ENCODE measurements at regions not wholly inside any gene's neighbourhood (a gene's known extent, or its start where the extent isn't known, plus 50 kb on each side); places are given as distances from the start of the nearest gene placed in this dataset.

- no peak for TF ChIP-seq HNRNPK (IDR thresholded peaks at IDR 0.05; ENCODE audit: low read depth, low read length, poor library complexity, severe bottlenecking)
- no peak for TF ChIP-seq ASH2L (IDR thresholded peaks at IDR 0.05; ENCODE audit: insufficient read length, low read depth, low read length)
- TF ChIP-seq NR2F2 (IDR thresholded peaks at IDR 0.05; ENCODE audit: borderline replicate concordance, low read depth): peak; percentile 89
- peak; percentile 94 for TF ChIP-seq NR2F6 (IDR thresholded peaks at IDR 0.05)
- TF ChIP-seq NR2F6 (CRISPR knock-in tag; IDR thresholded peaks at IDR 0.05): peak; percentile 95
- peak; percentile 15; the same call in 1 of the 2 replicates for TF ChIP-seq ZNF614 (CRISPR knock-in tag; IDR thresholded peaks at IDR 0.05; ENCODE audit: borderline replicate concordance)
- no peak for TF ChIP-seq LRRFIP1 (CRISPR knock-in tag; conservative IDR thresholded peaks at IDR 0.05)
- no peak for TF ChIP-seq ZNF879 (CRISPR knock-in tag; IDR thresholded peaks at IDR 0.05)
- no peak for TF ChIP-seq FOXK2 (IDR thresholded peaks at IDR 0.05)
- 0 out of 2 replicates have a peak, but pooled peaks have one; percentile 45 for TF ChIP-seq MEIS2 (CRISPR knock-in tag; IDR thresholded peaks at IDR 0.05)
- no peak for TF ChIP-seq IKZF5 (CRISPR knock-in tag; IDR thresholded peaks at IDR 0.05)
- no peak for TF ChIP-seq RELA (CRISPR knock-in tag; IDR thresholded peaks at IDR 0.05)
- no peak for TF ChIP-seq ZXDC (CRISPR knock-in tag; IDR thresholded peaks at IDR 0.05)
- peak; percentile 53; the same call in 1 of the 2 replicates for TF ChIP-seq BCL6 (CRISPR knock-in tag; IDR thresholded peaks at IDR 0.05)
- peak; percentile 64; the same call in 1 of the 2 replicates for TF ChIP-seq ETV5 (CRISPR knock-in tag; IDR thresholded peaks at IDR 0.05; ENCODE audit: borderline replicate concordance)
- no peak for TF ChIP-seq ZNF382 (CRISPR knock-in tag; IDR thresholded peaks at IDR 0.05; ENCODE audit: borderline replicate concordance)
- TF ChIP-seq NCOR1 (IDR thresholded peaks at IDR 0.05; ENCODE audit: borderline replicate concordance, low read length): 0 out of 2 replicates have a peak, but pooled peaks have one; percentile 47
- no peak for TF ChIP-seq DDIT3 (CRISPR knock-in tag; IDR thresholded peaks at IDR 0.05)
- TF ChIP-seq ZNF562 (CRISPR knock-in tag; IDR thresholded peaks at IDR 0.05; ENCODE audit: borderline replicate concordance): no peak
- peak; percentile 49 for TF ChIP-seq ZEB1 (IDR thresholded peaks at IDR 0.05; ENCODE audit: insufficient replicate concordance, low read depth)
- peak; percentile 18; the same call in 1 of the 2 replicates for TF ChIP-seq HMG20A (CRISPR knock-in tag; IDR thresholded peaks at IDR 0.05; ENCODE audit: borderline replicate concordance)
- no peak for TF ChIP-seq ZNF788 (CRISPR knock-in tag; IDR thresholded peaks at IDR 0.05; ENCODE audit: borderline replicate concordance)
- TF ChIP-seq SP5 (CRISPR knock-in tag; IDR thresholded peaks at IDR 0.05; ENCODE audit: borderline replicate concordance, low read depth): peak; percentile 92
- TF ChIP-seq ZFP82 (CRISPR knock-in tag; IDR thresholded peaks at IDR 0.05; ENCODE audit: borderline replicate concordance): no peak
- peak; percentile 35 for TF ChIP-seq STAG1 (CRISPR knock-in tag; IDR thresholded peaks at IDR 0.05)
Observed at GRCh38 chr2:39511605-39512433, 74.7 kb upstream of the MAP4K3 start (continued).
